ENCODE measurements at regions not wholly inside any gene's neighbourhood (a gene's known extent, or its start where the extent isn't known, plus 50 kb on each side); places are given as distances from the start of the nearest gene placed in this dataset.
"Not testable (repeated sequence)": the region's sequence is repeated elsewhere in the genome, so short reads cannot be mapped to it uniquely, and the experiment has no call there.

GRCh38 chr7:114806590-114807162, 115.2 kb upstream of the MDFIC start:
- no peak for DNase-seq (ENCODE audit: low spot score)

GRCh38 chr7:114812570-114812969, 109.3 kb upstream of the MDFIC start:
- DNase-seq (ENCODE audit: low spot score): no peak

GRCh38 chr7:114813624-114814023, 108.3 kb upstream of the MDFIC start:
- no peak for DNase-seq (ENCODE audit: low spot score)

- not testable (repeated sequence) for DNase-seq (ENCODE audit: low spot score)
Measured at GRCh38 chr7:114817036-114817435, 104.9 kb upstream of the MDFIC start.

- DNase-seq (ENCODE audit: low spot score): no peak
Measured at GRCh38 chr7:114818501-114818900, 103.4 kb upstream of the MDFIC start.

GRCh38 chr7:114819616-114820362, 102.1 kb upstream of the MDFIC start:
- DNase-seq (ENCODE audit: low spot score): peak; percentile 43

- no peak for DNase-seq (ENCODE audit: low spot score)
Measured at GRCh38 chr7:114821030-114821900, 100.6 kb upstream of the MDFIC start.

- DNase-seq (ENCODE audit: low spot score): no peak
Measured at GRCh38 chr7:114822131-114822530, 99.8 kb upstream of the MDFIC start.

- no peak for DNase-seq (ENCODE audit: low spot score)
Measured at GRCh38 chr7:114822844-114823243, 99.0 kb upstream of the MDFIC start.

- no peak for DNase-seq (ENCODE audit: low spot score)
Measured at GRCh38 chr7:114823290-114823689, 98.6 kb upstream of the MDFIC start.

GRCh38 chr7:114825423-114825951, 96.4 kb upstream of the MDFIC start:
- DNase-seq (ENCODE audit: low spot score): no peak

- no peak for DNase-seq (ENCODE audit: low spot score)
Measured at GRCh38 chr7:114830952-114831351, 90.9 kb upstream of the MDFIC start.

- no peak for DNase-seq (ENCODE audit: low spot score)
Measured at GRCh38 chr7:114832906-114833595, 88.8 kb upstream of the MDFIC start.

- DNase-seq (ENCODE audit: low spot score): no peak
Measured at GRCh38 chr7:114835303-114835702, 86.6 kb upstream of the MDFIC start.

GRCh38 chr7:114835861-114836260, 86.0 kb upstream of the MDFIC start:
- no peak for DNase-seq (ENCODE audit: low spot score)

- DNase-seq (ENCODE audit: low spot score): no peak
Measured at GRCh38 chr7:114842551-114843065, 79.3 kb upstream of the MDFIC start.

GRCh38 chr7:114843102-114843501, 78.8 kb upstream of the MDFIC start:
- DNase-seq (ENCODE audit: low spot score): no peak

- DNase-seq (ENCODE audit: low spot score): no peak
Measured at GRCh38 chr7:114851406-114852061, 70.4 kb upstream of the MDFIC start.

- no peak for DNase-seq (ENCODE audit: low spot score)
Measured at GRCh38 chr7:114852293-114852692, 69.6 kb upstream of the MDFIC start.

- no peak for DNase-seq (ENCODE audit: low spot score)
Measured at GRCh38 chr7:114853189-114853588, 68.7 kb upstream of the MDFIC start.

- DNase-seq (ENCODE audit: low spot score): no peak
Measured at GRCh38 chr7:114854369-114854768, 67.5 kb upstream of the MDFIC start.

Data from COLO829 (cell line).